ENCODE measurements at regions not wholly inside any gene's neighbourhood (a gene's known extent, or its start where the extent isn't known, plus 50 kb on each side); places are given as distances from the start of the nearest gene placed in this dataset.

DNA sequence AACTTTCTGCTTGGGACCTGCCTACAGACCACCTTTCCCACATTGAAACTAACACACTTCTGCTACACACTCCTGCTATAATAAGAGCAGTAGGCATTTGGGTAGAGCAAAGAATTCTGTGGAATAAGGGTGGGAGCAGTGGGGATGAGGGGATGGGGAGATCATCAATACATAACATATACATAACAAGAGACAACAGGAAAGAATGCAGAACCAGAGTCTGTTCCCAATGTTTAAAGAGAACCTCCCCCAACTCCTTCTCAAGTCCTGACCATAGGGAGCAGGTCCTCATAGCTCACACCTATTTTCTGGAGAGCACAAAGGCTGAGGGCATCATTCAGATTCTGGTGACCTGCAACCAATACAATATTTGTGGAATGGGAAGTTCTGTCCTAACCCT lies 121.6 kb upstream of the BARHL2 start:
- DNase-seq (ENCODE audit: low spot score in 2 of 2): no peak
- Histone ChIP-seq H3K27ac (no peak overlapping the region), H3K27me3 (peaks cover 0 to 60% of the 10 kb centered on the region in 2 donors), H3K4me3 (no peak overlapping the region), H3K36me3 (no peaks in the 10 kb centered on the region), H3K4me1 (peaks cover 0 to 22% (median 12%) of the 10 kb centered on the region in 4 donors), H3K9me3 (no peaks in the 10 kb centered on the region)
- TF ChIP-seq, protein P1, sequence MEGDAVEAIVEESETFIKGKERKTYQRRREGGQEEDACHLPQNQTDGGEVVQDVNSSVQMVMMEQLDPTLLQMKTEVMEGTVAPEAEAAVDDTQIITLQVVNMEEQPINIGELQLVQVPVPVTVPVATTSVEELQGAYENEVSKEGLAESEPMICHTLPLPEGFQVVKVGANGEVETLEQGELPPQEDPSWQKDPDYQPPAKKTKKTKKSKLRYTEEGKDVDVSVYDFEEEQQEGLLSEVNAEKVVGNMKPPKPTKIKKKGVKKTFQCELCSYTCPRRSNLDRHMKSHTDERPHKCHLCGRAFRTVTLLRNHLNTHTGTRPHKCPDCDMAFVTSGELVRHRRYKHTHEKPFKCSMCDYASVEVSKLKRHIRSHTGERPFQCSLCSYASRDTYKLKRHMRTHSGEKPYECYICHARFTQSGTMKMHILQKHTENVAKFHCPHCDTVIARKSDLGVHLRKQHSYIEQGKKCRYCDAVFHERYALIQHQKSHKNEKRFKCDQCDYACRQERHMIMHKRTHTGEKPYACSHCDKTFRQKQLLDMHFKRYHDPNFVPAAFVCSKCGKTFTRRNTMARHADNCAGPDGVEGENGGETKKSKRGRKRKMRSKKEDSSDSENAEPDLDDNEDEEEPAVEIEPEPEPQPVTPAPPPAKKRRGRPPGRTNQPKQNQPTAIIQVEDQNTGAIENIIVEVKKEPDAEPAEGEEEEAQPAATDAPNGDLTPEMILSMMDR (IDR thresholded peaks at IDR 0.05): no peak

GRCh38 chr1:90837420-90837819 lies 120.3 kb upstream of the BARHL2 start:
- DNase-seq (ENCODE audit: low spot score in 2 of 2): no peak
- 68 to 78% methylated on average over 7 of the region's 7 CpGs for WGBS, 2 donors
- no peaks in the 10 kb centered on the region for H3K36me3 ChIP-seq
- H3K9me3 ChIP-seq: no peaks in the 10 kb centered on the region
- no peak overlapping the region for H3K4me3 ChIP-seq
- H3K4me1 ChIP-seq: peaks cover 0 to 22% (median 12%) of the 10 kb centered on the region in 4 donors
- H3K27me3 ChIP-seq: peaks cover 0 to 73% of the 10 kb centered on the region in 2 donors
- no peak overlapping the region for H3K27ac ChIP-seq
- TF ChIP-seq POLR2A (IDR thresholded peaks at IDR 0.05): no peak
- TF ChIP-seq, protein P1 (IDR thresholded peaks at IDR 0.05): no peak
- TF ChIP-seq EP300 (IDR thresholded peaks at IDR 0.05): no peak

GRCh38 chr1:90836345-90836679 lies 119.2 kb upstream of the BARHL2 start:
- TF ChIP-seq POLR2A (IDR thresholded peaks at IDR 0.05): no peak
- no peak for TF ChIP-seq EP300 (IDR thresholded peaks at IDR 0.05)
- TF ChIP-seq, protein P1 (IDR thresholded peaks at IDR 0.05): no peak
- H3K27ac ChIP-seq: no peak overlapping the region
- no peaks in the 10 kb centered on the region for H3K36me3 ChIP-seq
- H3K4me3 ChIP-seq: peak overlapping the region; percentile 21 to 49 (median 34)
- H3K27me3 ChIP-seq: peaks cover 0 to 80% of the 10 kb centered on the region in 2 donors
- DNase-seq (ENCODE audit: low spot score in 2 of 2): no peak
- no peaks in the 10 kb centered on the region for H3K9me3 ChIP-seq
- 18 to 23% methylated on average over 8 of the region's 8 CpGs for WGBS, 2 donors
- H3K4me1 ChIP-seq: peaks cover 0 to 22% (median 12%) of the 10 kb centered on the region in 4 donors

DNA sequence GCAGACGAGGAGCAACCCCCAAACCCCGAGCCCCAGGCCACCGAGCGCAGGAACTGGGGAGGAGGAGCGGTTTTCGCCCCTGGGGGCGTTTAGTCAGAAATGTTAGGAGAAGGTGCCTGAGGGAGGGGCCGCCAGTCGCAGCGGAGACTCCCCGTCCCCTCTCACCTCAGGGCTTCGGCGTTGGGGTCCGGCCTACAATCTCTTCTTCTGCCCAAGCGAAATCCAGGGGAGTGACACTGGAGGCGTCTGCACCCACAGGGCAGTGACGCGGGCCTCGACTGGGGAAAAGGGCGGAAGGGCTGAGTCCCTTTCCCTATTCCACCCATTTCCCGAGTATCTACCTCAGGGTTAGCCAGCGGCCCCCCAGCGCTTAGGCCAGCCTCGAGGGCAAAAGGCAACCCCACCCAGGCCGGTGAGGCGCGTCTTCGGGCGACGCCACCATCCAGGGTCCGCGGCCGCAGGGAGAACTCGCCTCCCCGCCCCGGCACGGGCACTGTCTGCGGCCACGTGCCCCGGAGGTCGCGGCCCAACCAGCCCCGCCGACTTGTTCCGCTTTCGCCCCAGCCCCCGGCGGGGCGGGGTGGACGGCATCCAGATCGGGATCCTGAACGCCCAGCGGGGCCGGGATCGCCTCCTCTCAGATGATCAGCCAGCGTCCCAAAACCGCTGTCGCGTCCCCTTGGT lies 118.7 kb upstream of the BARHL2 start:
- H3K9me3 ChIP-seq: no peaks in the 10 kb centered on the region
- no peaks in the 10 kb centered on the region for H3K36me3 ChIP-seq
- peaks cover 0 to 22% (median 12%) of the 10 kb centered on the region in 4 donors for H3K4me1 ChIP-seq
- peaks cover 0 to 80% of the 10 kb centered on the region in 2 donors for H3K27me3 ChIP-seq
- no peak overlapping the region for H3K27ac ChIP-seq
- peak overlapping the region; percentile 21 to 49 (median 34) for H3K4me3 ChIP-seq
- TF ChIP-seq POLR2A (IDR thresholded peaks at IDR 0.05) (no peak), EP300 (IDR thresholded peaks at IDR 0.05) (no peak)
- TF ChIP-seq, protein P1 (IDR thresholded peaks at IDR 0.05): no peak
- WGBS, 2 donors: 3 to 10% methylated on average over 43 to 44 of the region's 59 CpGs
- DNase-seq (ENCODE audit: low spot score in 2 of 2): no peak

DNA sequence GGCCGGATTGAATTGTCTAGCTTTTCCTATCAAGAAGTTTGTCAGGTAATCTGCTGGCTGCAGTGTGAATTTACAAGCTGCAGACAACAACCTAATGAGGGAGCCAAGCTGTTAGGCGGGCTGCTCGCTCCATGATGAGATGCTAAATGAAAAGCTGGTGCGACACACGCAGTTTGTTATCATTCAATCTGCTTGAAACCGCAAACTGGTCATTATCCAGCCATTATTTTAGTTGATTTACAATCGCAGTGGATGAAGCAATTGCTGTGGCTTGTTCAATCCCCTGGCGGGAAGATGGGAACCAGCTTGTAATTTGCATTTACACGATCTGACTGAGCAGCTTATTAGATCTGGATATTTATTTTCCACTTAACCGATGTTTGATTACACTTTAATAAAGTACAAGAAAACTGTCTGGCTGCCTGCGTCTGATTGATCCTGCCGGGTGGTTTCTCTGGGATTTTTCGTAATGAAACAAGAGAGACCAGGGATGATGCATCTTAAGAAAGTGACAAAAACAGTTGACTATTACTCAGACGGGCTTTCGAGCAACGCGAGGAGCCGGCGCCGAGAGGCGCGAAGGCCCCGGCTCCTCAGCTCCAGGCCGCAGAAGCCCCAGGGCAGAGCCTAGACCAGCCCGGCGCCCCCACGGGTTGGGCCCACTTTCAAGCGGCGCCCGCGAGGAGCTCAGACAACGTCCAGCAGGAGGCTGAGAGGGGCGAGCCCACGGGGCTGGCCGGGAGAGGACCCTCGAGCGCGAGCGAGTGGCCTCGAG lies 118.0 kb upstream of the BARHL2 start:
- Histone ChIP-seq H3K4me3 (peak overlapping the region in 3 of 4 donors; percentile 28 to 49 (median 40)), H3K27me3 (peaks cover 0 to 79% of the 10 kb centered on the region in 2 donors), H3K4me1 (peaks cover 0 to 22% (median 12%) of the 10 kb centered on the region in 4 donors), H3K9me3 (no peaks in the 10 kb centered on the region), H3K36me3 (no peaks in the 10 kb centered on the region), H3K27ac (no peak overlapping the region)
- TF ChIP-seq EP300 (IDR thresholded peaks at IDR 0.05) (no peak), POLR2A (IDR thresholded peaks at IDR 0.05) (no peak)
- TF ChIP-seq, protein P1 (IDR thresholded peaks at IDR 0.05): no peak
- 11 to 23% methylated on average over 30 to 39 of the region's 40 CpGs for WGBS, 2 donors
- no peak for DNase-seq (ENCODE audit: low spot score in 2 of 2)

All from tibial nerve (tissue), 4 donors.